Upper lobe of right lung (tissue), 1 donor: ENCODE measurements at regions not wholly inside any gene's neighbourhood (a gene's known extent, or its start where the extent isn't known, plus 50 kb on each side); places are given as distances from the start of the nearest gene placed in this dataset.

Experiments used
- ATAC-seq: fragments of 200-7000 bp; cut with Tn5 transposase; one replicate; pipeline ENCODE4 v1.9.1; 2020; ENCODE audit warnings: mild to moderate bottlenecking, moderate library complexity
- DNase-seq: peaks from one replicate; pipeline ENCODE4 v3.0.0-alpha.2; 2020
- H3K27ac ChIP-seq: fragments of 200-600 bp; one replicate; pipeline ENCODE4 v1.8.0; 2022
- H3K27me3 ChIP-seq: fragments of 200-600 bp; one replicate; pipeline ENCODE4 v1.8.0; 2022; ENCODE audit warnings: mild to moderate bottlenecking
- H3K36me3 ChIP-seq: fragments of 200-600 bp; one replicate; pipeline ENCODE4 v1.8.0; 2022
- H3K4me1 ChIP-seq: fragments of 200-600 bp; one replicate; pipeline ENCODE4 v1.8.0; 2022
- H3K4me3 ChIP-seq: fragments of 200-600 bp; one replicate; pipeline ENCODE4 v1.8.0; 2022; ENCODE audit warnings: mild to moderate bottlenecking
- H3K9me3 ChIP-seq: fragments of 200-600 bp; one replicate; pipeline ENCODE4 v1.8.0; 2022
- intact Hi-C: fragments of 100-400 bp; cut with DNase I; formaldehyde crosslinking; loops from one replicate; pipeline ENCODE4 v1.11.0; 2022
- TF ChIP-seq, protein P1 (sequence below): fragments of 200-600 bp; IDR thresholded peaks from one replicate; pipeline ENCODE4 v1.8.0; 2022; ENCODE audit warnings: antibody characterized with exemption
- donor health status: DM: no; HTN: yes; CAD: no; lungs with severe emphysema.

DNA sequence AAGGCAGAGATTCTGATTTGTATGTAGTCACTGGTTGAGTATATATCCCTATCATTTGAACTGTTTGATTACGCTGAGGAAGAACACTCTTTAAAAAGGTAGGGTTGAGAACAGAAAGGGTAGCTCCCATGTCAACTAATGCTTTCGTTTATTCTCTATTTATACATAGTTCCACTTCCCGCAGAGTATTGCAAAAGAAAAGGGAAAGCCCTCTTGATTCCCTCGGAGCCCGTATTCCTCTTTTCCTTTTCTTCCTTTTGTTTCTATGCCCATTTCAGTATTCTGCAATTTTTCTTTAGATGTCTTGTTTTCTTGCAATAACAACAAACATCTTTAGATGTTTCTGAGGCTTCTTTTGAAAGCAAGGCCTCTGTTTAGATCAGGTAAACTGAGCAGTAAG, 78.2 kb downstream of the DNTTIP2 start:
- intact Hi-C loops = no loop called here
- Histone ChIP-seq H3K27me3 (no peaks in the 10 kb centered on the region), H3K27ac (no peak overlapping the region), H3K4me3 (no peak overlapping the region), H3K36me3 (no peaks in the 10 kb centered on the region), H3K9me3 (no peaks in the 10 kb centered on the region), H3K4me1 (peaks cover 19% of the 10 kb centered on the region)
- DNase-seq (no peak), ATAC-seq (no peak)
- TF ChIP-seq, protein P1, sequence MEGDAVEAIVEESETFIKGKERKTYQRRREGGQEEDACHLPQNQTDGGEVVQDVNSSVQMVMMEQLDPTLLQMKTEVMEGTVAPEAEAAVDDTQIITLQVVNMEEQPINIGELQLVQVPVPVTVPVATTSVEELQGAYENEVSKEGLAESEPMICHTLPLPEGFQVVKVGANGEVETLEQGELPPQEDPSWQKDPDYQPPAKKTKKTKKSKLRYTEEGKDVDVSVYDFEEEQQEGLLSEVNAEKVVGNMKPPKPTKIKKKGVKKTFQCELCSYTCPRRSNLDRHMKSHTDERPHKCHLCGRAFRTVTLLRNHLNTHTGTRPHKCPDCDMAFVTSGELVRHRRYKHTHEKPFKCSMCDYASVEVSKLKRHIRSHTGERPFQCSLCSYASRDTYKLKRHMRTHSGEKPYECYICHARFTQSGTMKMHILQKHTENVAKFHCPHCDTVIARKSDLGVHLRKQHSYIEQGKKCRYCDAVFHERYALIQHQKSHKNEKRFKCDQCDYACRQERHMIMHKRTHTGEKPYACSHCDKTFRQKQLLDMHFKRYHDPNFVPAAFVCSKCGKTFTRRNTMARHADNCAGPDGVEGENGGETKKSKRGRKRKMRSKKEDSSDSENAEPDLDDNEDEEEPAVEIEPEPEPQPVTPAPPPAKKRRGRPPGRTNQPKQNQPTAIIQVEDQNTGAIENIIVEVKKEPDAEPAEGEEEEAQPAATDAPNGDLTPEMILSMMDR = no peak

DNA sequence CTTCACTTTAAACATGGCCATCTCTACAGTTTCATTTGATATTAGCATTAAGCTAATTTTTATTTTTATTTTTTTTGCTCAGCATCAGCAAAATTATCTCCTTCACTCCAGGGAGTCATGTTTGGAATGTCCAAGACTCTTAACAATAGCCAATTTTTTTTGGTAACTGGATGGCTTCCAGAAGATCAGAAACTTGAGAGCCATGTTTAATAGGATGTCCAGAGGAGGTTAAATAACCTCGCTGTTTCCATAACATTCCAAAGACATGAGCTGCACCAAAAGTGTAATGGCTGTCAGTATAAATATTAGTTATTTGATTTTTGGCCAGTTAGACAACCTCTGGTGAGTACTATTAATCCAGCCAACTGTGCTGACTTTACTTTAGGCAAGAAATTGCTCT, 80.7 kb downstream of the DNTTIP2 start:
- H3K4me3 ChIP-seq = no peak overlapping the region
- no peaks in the 10 kb centered on the region for H3K4me1 ChIP-seq
- H3K27me3 ChIP-seq = no peaks in the 10 kb centered on the region
- no peaks in the 10 kb centered on the region for H3K9me3 ChIP-seq
- DNase-seq (no peak), ATAC-seq (no peak)
- no peak overlapping the region for H3K27ac ChIP-seq
- H3K36me3 ChIP-seq = no peaks in the 10 kb centered on the region
- intact Hi-C loops = no loop called here
- TF ChIP-seq, protein P1 = no peak

DNA sequence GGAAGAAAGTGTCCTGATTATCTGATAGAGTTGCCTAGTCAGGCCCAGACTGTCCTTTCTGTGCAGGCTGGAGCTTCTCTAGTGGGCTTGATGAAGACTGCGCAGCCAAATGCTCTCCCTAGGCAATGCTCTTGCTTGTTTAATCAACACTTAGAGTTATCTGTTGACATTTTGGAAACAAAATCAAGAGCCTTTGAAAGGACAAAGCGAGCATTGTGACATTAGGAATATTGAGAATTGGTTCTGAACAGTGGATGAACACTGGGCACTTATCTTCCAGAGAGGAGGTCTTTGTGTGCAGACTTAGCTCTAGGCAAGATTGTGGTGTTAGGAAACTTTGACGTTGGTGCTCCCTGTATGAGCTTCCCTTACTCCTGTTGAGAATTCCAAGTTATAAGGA, 94.5 kb downstream of the DNTTIP2 start:
- H3K4me1 ChIP-seq = no peaks in the 10 kb centered on the region
- H3K9me3 ChIP-seq = no peaks in the 10 kb centered on the region
- DNase-seq (no peak), ATAC-seq (no peak)
- no peaks in the 10 kb centered on the region for H3K27me3 ChIP-seq
- no peak overlapping the region for H3K27ac ChIP-seq
- no peak overlapping the region for H3K4me3 ChIP-seq
- no peaks in the 10 kb centered on the region for H3K36me3 ChIP-seq
- TF ChIP-seq, protein P1 = no peak
- intact Hi-C loops = no loop called here

DNA sequence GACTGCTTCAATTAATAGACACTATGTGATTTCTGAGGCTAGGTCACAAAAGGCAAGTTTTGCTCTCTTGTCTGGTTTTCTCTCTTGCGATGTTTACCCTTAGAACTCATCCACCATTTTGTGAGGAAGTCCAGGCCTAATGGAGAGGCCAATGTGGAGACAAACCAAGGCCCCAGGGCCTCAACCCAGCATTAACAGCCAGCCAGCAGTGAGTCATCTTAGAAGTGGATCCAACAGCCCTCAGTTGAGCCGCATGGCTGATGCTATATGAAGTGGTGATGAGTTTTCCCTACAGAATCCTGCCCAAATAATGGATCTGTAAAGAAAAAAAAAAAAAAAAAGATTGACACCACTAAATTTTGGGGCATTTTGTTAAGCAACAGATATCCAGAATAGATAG, 95.1 kb downstream of the DNTTIP2 start:
- no peaks in the 10 kb centered on the region for H3K9me3 ChIP-seq
- H3K27ac ChIP-seq = no peak overlapping the region

DNA sequence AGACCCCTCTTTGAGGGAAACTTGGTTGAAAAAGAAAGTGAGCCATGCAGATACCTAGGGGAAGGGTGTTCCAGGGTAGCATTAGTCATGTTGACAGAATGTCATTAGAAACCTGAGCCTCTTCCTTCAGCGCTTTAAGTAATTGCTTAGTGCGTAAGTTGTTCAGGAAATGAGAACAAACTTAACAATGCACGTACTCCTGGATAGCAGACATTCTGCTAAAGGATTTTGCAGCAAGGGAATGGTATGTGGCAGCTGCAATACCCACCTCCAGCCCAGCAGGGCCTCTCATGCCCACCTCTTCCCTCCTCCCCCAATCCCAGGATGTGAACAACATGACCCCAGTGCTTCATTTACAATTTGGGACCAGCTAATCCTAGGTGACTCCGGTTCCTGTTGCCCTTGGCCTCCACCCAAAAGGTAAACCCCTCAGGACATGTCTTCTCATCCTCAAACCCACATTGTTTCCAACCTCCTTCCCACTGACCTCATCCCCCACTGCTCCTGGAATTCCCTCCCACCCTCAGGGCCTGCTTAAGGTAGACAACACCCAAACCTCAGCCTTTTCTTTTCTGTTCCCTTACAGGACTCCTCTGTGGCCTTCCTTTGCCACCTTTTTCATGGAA, 98.0 kb upstream of the BCAR3 start:
- Histone ChIP-seq H3K4me3 (no peak overlapping the region), H3K36me3 (no peaks in the 10 kb centered on the region), H3K9me3 (no peaks in the 10 kb centered on the region), H3K27ac (no peak overlapping the region), H3K27me3 (no peaks in the 10 kb centered on the region), H3K4me1 (no peaks in the 10 kb centered on the region)
- TF ChIP-seq, protein P1 = no peak
- ATAC-seq = no peak
- intact Hi-C loops = no loop called here
- no peak for DNase-seq

More for the DNA sequence above, 95.1 kb downstream of the DNTTIP2 start:
- H3K36me3 ChIP-seq = no peaks in the 10 kb centered on the region
- TF ChIP-seq, protein P1 = no peak
- intact Hi-C loops = no loop called here
- DNase-seq (no peak), ATAC-seq (no peak)
- H3K4me1 ChIP-seq = no peaks in the 10 kb centered on the region
- H3K27me3 ChIP-seq = no peaks in the 10 kb centered on the region
- no peak overlapping the region for H3K4me3 ChIP-seq

DNA sequence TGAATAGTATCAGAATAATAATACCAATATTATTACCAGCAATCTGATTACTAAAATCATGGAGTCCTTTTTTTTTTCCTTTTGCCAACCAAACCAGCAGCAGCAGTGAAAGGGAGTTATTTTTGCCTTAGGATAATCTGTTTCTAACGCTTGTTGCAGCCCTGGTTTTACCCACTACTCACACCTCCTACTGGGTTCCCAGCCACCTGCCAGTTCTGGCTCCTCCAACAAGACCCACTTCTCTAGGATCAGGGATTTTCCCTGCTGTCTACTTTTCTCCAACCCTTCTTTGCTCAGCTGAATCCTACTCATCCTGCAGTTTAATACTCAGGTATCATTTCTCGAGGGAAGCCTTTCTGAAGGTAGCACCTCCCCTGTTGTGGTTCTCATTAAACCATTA, 96.8 kb upstream of the BCAR3 start:
- H3K36me3 ChIP-seq = no peaks in the 10 kb centered on the region
- TF ChIP-seq, protein P1 = no peak
- H3K27me3 ChIP-seq = no peaks in the 10 kb centered on the region
- no peak overlapping the region for H3K4me3 ChIP-seq
- intact Hi-C loops = no loop called here
- H3K27ac ChIP-seq = no peak overlapping the region
- ATAC-seq (no peak), DNase-seq (no peak)
- no peaks in the 10 kb centered on the region for H3K9me3 ChIP-seq
- H3K4me1 ChIP-seq = no peaks in the 10 kb centered on the region
